GM19324 (cell line): ENCODE measurements at regions not wholly inside any gene's neighbourhood (a gene's known extent, or its start where the extent isn't known, plus 50 kb on each side); places are given as distances from the start of the nearest gene placed in this dataset.

Source experiments
- ATAC-seq: cut with Tn5 transposase; IDR thresholded peaks from one replicate; pipeline ENCODE4 v1.9.1; 2021; ENCODE audit warnings: mild to moderate bottlenecking, moderate library complexity; ENCODE audit not compliant: unreplicated experiment, low FRiP score

DNA sequence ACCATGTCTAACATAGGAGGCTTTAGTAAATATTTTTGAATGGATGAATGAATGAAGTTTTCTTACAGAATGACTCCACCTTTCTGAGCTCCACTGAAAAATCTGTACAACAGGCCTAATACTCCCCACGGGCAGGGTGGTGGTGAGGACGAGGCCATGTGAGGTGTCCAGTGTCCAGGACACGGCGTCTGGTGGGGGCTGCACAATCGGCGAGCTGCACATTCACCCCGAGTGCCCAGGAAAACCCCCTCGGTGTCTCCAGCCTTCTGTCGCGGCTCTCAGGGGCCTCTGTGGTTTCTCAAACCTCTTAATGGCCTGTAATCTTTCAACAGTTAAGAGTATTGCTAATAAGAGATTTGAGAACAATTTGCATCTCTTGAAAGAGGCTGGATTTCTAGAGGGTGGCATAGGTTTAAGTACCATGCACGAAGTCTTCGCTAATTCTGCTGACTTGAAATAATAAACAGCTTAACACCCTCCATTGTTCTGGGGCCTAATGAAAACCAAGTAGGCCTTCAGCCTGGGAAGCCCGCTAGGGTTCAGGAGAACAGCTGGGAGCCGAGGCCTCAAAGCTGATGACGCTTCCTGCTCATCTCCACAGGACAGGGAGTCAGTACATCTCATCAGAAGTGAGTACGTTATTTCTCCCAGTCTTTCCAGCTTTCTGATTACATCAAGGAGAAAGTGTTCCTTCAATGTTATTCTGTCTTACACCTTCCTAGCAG is 304.6 kb upstream of the FOXF1 start:
- no peak for ATAC-seq

DNA sequence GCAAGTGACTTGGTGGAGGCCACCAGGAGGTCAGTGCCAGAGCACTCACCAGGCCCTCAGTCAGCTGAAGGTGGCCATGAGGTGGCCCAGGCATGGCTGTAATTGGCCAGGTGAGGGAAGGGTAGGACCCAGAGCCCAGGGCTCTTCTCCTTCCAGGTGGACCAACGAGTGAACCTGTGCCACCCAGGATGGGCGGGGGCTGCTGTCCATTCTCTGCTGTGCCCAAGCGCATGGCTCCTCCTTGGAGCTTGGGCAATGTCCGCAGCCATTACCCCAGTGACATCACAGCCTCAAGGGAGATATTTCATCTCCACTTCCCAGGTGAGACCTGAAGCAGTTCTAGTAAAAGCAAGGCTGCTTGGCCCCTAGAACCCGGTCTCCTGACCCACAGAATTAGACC is 303.0 kb upstream of the FOXF1 start:
- no peak for ATAC-seq

DNA sequence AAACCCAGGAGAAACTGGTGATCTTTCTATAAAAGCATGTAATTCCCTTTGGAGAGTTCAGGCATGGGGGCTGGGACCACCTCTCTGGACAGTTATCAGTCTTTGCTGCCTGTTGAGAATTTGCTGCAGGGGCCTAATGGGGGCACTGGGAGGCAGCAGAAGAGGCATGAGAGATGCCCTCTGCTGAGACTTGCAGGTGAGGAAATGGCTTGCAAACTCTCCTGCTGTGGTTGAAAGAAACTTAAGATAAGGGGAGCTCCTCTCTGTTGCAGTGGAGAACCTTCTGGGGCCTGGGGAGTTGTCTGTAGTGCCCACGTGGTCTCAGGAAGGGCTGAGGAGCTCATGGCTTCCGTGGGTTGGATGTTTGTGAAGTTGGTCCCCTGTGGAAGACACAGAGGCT is 301.1 kb upstream of the FOXF1 start:
- no peak for ATAC-seq

DNA sequence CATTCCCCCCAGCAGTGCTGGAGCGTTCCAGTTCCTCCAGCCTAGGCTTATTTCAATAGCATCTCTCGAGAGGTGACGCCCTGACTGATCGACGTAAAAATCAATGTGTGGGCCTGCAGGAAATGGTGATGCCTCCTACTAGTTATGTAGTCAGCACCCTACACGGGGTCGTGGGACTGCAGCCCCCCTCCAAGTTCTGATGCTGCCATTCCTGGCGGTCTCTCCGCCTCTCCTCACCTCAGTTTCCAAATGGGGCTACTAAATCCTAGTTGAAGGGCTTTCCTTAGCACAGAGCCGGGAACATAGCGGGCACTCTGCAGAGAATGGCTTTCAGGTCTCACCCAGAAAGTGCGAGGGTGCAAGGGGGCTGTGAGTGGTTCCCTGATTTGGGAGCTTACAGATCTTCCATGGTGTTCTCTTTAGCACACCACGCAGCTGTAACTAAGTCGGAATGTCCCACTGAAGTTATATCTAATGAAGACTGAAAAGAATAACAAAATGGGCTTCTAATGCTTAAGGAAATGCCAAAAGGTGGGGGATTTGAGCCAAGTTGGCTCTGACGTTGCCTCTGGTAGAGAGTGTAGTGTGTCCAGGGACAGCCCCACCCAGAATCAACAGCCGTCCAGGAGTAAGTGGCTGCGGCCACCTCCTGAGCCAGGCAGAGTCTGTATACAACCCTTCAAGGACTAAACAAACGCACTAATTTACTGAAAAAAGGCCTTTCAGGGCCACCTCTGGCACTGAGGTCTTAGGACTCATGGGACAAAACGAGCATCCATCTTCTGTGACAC is 299.7 kb upstream of the FOXF1 start:
- ATAC-seq = no peak

DNA sequence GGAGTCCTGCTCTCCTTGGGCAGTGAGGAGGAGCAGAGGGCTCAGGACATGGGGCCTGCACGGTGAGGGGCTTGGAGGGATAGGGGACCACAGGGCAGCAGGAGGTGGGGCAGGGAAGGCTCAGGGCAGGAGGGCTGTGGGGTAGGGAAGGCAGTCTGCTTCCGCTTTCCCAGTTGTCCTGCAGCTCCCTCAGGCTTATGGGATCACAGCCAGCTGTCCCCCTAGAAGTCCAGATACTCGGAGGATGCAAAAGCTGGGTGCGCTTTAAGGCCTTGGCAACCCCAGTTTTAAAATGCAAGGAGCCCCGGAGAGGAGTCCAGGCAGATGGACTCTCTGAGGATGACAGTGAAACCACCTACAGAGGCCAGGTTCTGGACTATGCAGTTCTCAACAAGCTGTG is 299.1 kb upstream of the FOXF1 start:
- no peak for ATAC-seq

DNA sequence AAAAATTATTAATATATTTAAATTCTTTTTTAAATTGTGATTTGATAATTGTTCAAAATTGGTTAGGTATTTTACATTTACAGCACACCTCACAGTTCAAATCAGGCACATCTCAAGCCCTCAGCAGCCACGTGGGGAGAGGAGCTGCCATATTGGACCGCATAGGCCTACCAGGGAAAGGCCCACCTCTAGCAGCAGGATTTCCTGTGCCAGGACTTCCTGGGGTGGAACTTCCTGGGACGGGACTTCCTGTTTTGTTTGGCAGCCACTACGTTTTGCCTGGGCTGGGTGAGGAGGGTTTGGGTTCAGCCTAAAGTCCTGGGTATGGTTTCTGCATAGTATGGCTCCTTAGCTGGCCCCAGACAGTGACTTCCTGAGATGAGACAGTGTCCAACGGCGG is 298.5 kb upstream of the FOXF1 start:
- ATAC-seq = no peak

DNA sequence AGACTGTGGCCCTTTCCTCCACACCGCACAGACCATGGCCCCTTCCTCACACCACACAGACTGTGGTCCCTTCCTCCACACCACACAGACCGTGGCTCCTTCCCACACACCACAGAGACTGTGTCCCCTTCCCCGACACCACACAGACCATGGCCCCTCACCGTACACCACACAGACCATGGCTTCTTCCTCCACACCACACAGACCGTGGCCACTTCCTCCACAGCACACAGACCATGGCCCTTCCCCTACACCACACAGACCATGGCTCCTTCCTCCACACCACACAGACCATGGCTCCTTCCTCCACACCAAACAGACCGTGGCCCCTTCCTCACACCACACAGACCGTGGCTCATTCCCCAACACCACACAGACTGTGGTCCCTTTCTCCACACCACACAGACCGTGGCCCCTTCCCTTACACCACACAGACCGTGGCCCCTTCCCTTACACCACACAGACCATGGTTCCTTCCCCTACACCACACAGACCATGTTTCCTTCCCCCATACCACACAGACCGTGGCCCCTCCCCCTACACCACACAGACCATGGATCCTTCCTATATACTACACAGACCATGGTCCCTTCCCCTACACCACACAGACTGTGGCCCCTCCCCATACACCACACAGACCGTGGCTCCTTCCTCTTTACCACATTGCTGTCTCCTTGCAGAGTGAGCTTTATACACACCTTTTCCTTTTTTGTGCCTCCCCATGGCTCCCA is 297.5 kb upstream of the FOXF1 start:
- no peak for ATAC-seq

DNA sequence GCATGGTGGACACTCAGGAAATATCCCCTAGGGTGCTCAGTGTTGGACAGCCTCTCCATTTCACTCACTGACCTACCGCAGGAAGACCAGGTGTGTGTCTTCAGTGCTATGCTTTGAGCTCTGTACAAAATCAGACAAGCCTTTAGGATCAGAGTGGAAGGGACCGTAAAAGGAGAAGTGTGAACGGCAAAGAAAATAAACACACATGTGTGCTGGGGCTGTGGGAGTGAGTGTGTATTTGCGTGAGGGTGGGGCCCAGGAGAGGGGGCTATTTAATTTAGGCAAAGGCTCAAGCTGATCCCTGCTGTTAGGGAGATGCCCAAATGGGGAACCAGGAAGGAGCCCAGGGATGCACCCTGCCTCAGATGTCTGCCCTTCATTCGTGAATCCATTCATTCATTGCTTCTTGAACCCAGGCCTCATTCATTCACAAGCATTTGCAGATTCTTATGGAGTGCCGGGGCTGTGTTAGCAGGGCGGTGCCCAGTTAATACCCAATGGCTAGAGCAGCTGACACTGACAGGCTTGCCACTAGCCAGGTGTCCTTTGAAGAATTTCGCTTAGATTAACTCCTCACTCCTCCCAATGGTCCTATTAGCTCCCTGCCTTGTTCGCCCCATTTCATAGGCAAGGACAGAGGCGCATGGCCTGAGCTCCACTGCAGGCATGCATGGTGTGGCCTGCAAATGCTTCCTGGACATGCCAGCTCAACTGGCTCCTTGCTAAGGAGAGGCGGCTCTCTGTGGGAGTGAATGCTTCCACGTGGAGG is 296.7 kb upstream of the FOXF1 start:
- no peak for ATAC-seq

DNA sequence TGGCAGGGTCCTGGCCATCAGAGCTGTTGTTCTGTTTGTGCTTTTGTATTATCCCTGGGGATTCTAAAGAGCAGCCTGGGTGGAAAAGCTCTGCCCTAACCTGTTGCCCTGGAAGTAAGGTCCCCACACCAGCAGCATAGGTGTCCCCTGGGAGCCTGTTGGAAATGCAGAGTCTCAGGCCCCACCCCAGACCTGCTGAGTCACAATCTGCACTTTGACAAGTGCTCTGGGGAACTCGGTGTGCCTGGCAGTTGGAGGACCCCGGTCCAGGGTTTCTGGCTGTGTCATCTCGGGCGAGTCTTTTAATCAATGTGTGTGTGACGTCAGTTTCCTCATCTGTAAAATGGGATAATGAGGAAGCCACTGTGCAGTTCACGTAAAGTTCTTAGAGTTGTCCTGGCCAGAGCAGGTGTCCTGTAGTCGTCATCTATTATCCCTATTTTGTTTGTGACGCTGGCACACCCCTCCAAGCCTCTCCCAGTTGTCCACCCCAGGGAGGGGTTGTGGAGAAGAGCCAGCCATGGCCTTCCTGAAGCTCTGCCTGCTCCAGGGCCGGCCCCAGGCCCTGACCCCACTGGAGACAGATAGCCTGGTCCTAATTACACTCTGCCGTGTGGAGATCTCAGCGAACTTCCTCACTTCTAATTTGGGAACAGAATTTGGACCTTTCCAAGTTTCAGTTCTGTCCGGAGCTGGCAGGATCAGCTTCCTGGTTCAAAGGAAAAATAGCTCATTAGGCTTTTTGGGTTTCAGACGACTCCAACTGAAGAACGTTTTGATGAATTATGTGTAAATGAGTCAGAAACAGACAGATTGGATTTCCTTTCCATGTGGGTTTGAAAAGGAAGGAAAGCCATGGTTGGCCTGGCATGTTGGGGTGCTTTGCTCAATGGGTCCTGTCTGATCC is 295.7 kb upstream of the FOXF1 start:
- no peak for ATAC-seq

DNA sequence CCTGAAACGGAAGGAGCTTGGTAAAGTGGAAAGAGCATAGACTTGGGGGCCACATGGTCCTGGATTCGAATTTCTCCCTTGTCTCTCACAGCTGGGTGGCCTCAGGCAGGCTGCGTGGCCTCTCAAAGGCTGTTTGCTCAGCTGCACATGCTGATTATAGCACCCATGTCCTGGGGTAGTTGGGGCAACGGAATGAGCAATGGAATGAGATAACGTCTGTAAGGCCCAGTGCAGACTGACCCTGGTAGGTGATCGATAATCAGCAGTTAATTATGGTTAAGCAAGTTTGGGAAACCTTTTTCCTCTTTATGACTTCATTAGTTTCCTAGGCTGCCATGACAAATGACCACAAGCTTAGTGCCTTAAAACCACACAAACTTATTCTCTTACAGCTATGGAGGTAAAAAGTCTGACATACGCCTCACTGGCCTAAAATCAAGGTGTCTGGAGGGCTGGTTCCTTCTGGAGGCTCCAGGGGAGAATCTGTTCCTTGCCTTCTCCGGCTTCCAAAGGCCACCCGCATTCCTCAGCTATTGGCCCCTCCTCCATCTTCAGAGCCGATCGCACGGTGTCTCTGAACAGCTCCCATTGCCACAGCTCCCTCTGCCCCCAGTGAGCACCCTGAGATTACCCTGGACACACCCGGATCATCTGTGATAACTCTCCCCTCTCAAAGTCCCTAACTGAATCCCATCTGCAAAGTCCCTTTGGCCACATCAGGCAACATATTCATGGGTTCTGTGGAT is 294.9 kb upstream of the FOXF1 start:
- no peak for ATAC-seq

DNA sequence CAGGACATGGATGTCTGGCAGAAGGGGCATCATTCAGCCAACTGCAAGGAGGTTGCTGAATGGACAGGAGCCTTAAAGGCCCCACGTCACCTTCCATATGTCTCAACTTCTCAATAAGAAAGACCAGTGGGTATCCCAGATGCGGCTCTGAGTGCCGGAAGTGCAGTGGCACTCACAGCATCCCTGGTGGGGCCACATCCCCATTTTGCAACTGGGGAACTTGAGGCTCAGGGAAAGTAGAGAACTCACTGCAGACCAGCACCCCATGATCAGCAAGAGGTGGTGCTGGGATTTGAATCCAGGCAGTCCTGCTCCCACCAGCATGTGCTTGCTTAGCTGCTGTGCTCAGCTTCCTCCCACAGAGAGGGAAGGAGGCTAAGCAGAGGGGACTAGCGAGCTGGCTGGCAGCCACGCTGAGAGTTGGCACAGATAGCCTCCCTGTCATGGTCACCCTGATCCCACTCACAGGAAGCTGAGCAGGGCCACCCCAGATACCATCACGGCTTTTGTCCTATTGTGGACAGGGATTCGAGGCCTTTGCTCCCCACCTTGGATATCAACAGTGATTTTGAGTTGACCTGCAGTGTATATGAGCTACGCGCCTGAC is 294.2 kb upstream of the FOXF1 start:
- ATAC-seq = no peak

DNA sequence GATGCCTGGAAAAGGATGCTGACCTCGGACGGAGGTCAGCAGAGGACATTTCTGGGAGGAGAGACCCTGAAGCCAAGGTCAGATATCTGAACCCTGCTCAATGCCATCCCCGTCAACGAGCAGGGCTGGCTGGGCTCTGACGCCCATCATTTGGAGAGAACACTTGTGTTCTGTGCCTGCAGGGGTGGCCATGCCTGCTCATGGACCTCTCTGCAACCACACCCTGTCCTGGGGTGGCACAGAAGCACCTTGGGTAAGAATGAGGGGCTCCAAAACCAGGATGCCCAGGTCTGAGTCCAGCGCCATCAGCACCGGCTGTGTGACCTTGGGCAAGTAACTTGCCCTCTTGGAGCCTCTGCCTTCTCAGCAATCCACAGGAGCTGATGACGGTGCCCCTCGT is 293.7 kb upstream of the FOXF1 start:
- no peak for ATAC-seq

DNA sequence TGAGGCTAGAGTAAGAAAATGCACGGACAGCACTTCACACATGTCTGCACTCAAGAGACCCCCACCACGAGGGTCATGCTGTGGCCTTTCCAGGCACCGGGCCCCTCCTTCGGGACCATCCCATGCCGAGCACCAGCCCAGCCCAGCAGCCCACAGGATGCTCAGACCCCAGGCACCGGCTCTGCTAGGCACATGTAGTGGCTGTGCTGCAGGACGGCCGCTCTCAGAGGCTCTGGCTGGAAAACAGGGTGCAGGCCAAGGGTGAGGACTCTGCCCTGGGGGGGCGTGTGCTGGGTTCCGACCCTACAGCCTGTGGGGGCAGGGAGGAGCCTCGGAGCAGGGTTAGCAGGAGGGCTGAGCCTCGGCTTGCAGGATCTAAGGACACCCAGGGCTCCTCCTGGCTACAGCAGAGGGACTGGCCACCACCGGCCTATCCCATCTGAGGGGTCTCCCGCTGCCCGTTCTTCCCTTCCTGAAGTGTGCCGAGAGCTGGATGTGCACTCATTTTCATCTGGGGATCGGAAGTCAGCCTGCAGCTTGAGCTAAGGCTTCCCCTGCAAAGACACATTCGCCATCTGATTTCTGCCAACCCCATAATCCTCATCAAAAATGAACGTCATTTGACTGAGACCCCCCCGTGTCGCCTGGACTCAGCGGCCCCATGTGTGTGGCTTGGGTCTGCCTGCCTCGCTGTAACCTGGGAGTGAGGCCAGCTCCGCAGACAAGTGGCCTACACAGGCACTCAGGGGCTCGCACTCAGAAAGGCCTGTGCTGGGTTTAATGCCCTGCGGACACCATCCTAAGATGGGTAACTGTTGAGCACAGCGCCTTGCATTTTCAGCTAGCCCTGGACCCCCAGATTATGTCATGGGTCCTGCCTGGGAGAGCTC is 293.1 kb upstream of the FOXF1 start:
- no peak for ATAC-seq

DNA sequence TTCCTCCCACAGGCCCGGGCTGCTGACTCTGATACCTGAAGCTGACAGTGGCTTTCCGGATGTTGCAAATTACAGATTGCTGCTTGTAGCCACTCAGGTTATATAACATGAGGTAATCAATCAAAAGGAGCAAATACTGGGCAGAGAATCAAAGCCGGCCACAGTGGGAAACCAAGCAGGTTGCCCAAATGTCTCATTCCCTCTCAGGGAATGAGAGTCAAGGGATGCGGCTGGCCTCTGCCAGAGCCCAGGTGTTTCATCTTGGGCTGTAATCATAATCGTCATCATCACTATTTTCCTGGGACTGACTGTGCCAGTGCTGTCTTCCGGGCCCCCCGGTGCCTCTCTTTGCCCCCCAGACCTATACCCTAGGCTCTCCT is 292.4 kb upstream of the FOXF1 start:
- no peak for ATAC-seq

DNA sequence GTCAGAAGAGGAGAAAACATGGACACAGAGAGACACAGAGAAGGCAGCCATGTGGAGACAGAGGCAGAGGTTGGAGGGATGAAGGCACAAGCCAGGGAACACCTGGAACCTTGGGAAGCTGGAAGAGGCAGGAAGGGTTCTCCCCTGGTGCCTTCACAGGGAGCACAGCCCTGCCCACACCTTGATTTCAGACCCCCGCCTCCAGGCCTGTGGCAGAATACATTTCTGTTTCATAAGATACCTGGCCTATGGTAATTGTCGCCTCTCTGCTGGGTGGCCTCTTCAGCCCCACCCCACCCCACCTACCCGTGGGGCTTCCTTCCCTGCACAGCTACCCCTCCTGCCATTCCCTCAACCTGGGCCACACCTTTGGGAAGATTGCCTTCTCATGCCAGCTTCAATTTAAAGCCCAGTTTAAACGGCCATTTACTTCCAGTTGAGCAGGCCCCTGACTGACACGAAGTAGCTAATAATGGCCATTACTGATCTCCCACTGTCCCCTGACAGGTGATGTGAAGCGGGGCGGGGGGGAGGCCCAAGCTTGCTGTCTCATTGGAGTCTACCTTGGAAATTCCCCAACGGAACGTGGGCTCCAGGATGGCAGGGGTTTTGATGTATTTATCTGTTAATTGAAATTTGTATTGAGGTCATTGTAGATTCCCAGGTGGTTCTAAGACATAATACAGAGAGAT is 291.7 kb upstream of the FOXF1 start:
- no peak for ATAC-seq

DNA sequence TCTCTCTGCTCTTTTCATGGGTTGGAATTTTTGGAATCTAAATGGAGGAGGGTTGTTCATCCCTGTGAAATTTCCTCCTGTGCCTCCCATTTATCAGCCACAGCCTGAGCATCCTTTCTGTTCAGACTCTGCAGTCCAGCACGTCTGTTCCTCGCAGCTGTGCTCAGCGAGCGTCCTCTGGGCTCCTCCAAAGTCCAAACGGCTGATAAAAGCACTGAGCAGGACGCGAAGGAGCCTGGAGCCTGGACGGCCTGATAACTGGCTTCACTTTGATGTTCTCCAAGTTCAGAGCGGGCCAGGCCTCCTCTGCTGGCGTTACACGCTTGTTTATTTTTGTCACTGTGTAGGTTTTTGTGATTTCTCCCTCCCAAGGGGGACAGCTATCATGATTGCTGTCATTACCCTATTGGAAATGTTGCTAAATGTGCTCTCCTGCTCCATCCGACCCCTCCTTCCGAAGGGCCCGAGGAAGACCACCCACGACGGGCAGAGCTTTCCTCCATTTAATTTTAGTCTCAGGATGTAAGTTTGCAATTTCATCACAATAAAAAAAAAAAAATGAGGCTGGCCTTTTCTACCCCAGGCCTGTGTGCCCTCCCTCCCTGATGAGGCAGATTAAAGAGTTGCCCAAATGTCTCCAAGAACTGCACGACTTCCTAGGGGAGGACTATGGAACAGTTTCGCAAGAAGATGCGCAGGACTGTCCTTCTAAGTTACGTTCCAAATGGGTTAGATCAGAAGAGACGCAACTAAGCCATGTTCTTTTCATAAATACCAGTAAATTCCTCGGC is 290.5 kb upstream of the FOXF1 start:
- no peak for ATAC-seq
